ENCODE measurements at regions not wholly inside any gene's neighbourhood (a gene's known extent, or its start where the extent isn't known, plus 50 kb on each side); places are given as distances from the start of the nearest gene placed in this dataset.

- TF ChIP-seq CTCF (IDR thresholded peaks at IDR 0.05; ENCODE audit: low read depth, low read length, poor library complexity, severe bottlenecking) (no peak), EZH2phosphoT487 (IDR thresholded peaks at IDR 0.05; ENCODE audit: borderline replicate concordance, low read length) (no peak)
Observed at GRCh38 chr6:169845426-169846285, 94.2 kb downstream of the ERMARD start.
